Ovary (tissue), 3 donors: ENCODE measurements at regions not wholly inside any gene's neighbourhood (a gene's known extent, or its start where the extent isn't known, plus 50 kb on each side); places are given as distances from the start of the nearest gene placed in this dataset.

Experiments
- CTCF ChIP-seq, 3 donors: fragments of 450-650 bp in 2 of 3; fragments of 200-600 bp in 1 of 3; IDR thresholded peaks; one replicate each; pipeline versions ENCODE4 v1.5.1 to v1.8.0; 2016 to 2022; ENCODE audit warnings: antibody characterized with exemption in 3 of 3, mild to moderate bottlenecking in 1 of 3
- EP300 ChIP-seq: sonication (generic); formaldehyde crosslinking; IDR thresholded peaks from one replicate; pipeline ENCODE4 v1.6.1; 2017; ENCODE audit warnings: antibody characterized with exemption
- POLR2A ChIP-seq: fragments of 450-650 bp; IDR thresholded peaks from one replicate; pipeline ENCODE4 v1.6.1; 2017; ENCODE audit warnings: antibody characterized with exemption, mild to moderate bottlenecking, moderate library complexity
- donor health status: DM: no; HTN: no; CAD: no.

GRCh38 chr10:52383088-52383487, 69.0 kb downstream of the DKK1 start:
- TF ChIP-seq CTCF (IDR thresholded peaks at IDR 0.05) (no peak), POLR2A (no peak), EP300 (no peak)
